Neural cell (in vitro differentiated cells): ENCODE measurements at regions not wholly inside any gene's neighbourhood (a gene's known extent, or its start where the extent isn't known, plus 50 kb on each side); places are given as distances from the start of the nearest gene placed in this dataset.

Experiments
- CTCF ChIP-seq: fragments of 450-650 bp; IDR thresholded peaks from 2 replicates; pipeline ENCODE4 v1.5.1; 2014; ENCODE audit warnings: antibody characterized with exemption, mild to moderate bottlenecking, moderate library complexity; ENCODE audit not compliant: poor library complexity, severe bottlenecking
- EP300 ChIP-seq: fragments of 450-650 bp; conservative IDR thresholded peaks from 2 replicates; pipeline ENCODE4 v1.6.1; 2014; ENCODE audit warnings: antibody characterized with exemption, mild to moderate bottlenecking, moderate library complexity; ENCODE audit not compliant: poor library complexity, severe bottlenecking
- EZH2 ChIP-seq: fragments of 200-600, 300-800 bp; shearing (Covaris generic), sonication (generic); IDR thresholded peaks from 2 replicates; pipeline ENCODE4 v1.6.1; 2014; ENCODE audit warnings: antibody characterized with exemption, low read length, borderline replicate concordance, mild to moderate bottlenecking; ENCODE audit not compliant: insufficient read depth, poor library complexity, severe bottlenecking
- MXI1 ChIP-seq: fragments of 450-650 bp; conservative IDR thresholded peaks from 2 replicates; pipeline ENCODE4 v1.6.1; 2014; ENCODE audit warnings: antibody characterized with exemption, mild to moderate bottlenecking; ENCODE audit not compliant: poor library complexity, severe bottlenecking
- POLR2AphosphoS5 ChIP-seq: IDR thresholded peaks from 2 replicates; pipeline ENCODE4 v1.6.1; 2012
- RAD21 ChIP-seq: fragments of 450-650 bp; conservative IDR thresholded peaks from 2 replicates; pipeline ENCODE4 v1.6.1; 2014; ENCODE audit warnings: antibody characterized with exemption, mild to moderate bottlenecking, moderate library complexity
- REST ChIP-seq: IDR thresholded peaks from 2 replicates; pipeline ENCODE4 v1.6.1; 2012; ENCODE audit warnings: borderline replicate concordance
- SMC3 ChIP-seq: fragments of 450-650 bp; conservative IDR thresholded peaks from 2 replicates; pipeline ENCODE4 v1.6.1; 2014; ENCODE audit warnings: antibody characterized with exemption, mild to moderate bottlenecking, moderate library complexity; ENCODE audit not compliant: poor library complexity
- TAF1 ChIP-seq: IDR thresholded peaks from 2 replicates; pipeline ENCODE4 v1.6.1; 2012; ENCODE audit warnings: low read depth

- TF ChIP-seq SMC3: no peak
- no peak for TF ChIP-seq EZH2
- no peak for TF ChIP-seq CTCF
- TF ChIP-seq POLR2AphosphoS5: no peak
- no peak for TF ChIP-seq RAD21
- no peak for TF ChIP-seq TAF1
- no peak for TF ChIP-seq EP300
- no peak for TF ChIP-seq REST
- TF ChIP-seq MXI1: no peak
Measured at GRCh38 chr21:16124378-16125138, 394.8 kb downstream of the USP25 start.
